Central memory CD8-positive, alpha-beta T cell (primary cell): ENCODE measurements at regions not wholly inside any gene's neighbourhood (a gene's known extent, or its start where the extent isn't known, plus 50 kb on each side); places are given as distances from the start of the nearest gene placed in this dataset.

ENCODE experiments used
- ATAC-seq: fragments of 150-1000 bp; cut with Tn5 transposase; replicated peaks from 2 replicates; pipeline ENCODE4 v1.10.0; 2022; ENCODE audit warnings: mild to moderate bottlenecking, moderate FRiP score, moderate number of reproducible peaks; ENCODE audit not compliant: poor library complexity, severe bottlenecking; ENCODE audit errors: extremely low read depth
- DNase-seq, 2 donors: peaks; one replicate each; pipeline ENCODE4 v3.0.0; 2021; ENCODE audit warnings: low spot score in 2 of 2
- H3K27ac Mint-ChIP-seq: one replicate; pipeline ENCODE4 v1.8.0; 2022; ENCODE audit warnings: low read depth, mild to moderate bottlenecking, moderate library complexity, mixed read lengths
- H3K27me3 Mint-ChIP-seq: one replicate; pipeline ENCODE4 v1.8.0; 2022; ENCODE audit warnings: mixed read lengths
- H3K36me3 Mint-ChIP-seq: one replicate; pipeline ENCODE4 v1.8.0; 2022; ENCODE audit warnings: mild to moderate bottlenecking, moderate library complexity, mixed read lengths; ENCODE audit not compliant: insufficient read depth
- H3K4me1 Mint-ChIP-seq: one replicate; pipeline ENCODE4 v1.8.0; 2022; ENCODE audit warnings: mixed read lengths
- H3K4me3 Mint-ChIP-seq: one replicate; pipeline ENCODE4 v1.8.0; 2022; ENCODE audit warnings: mild to moderate bottlenecking, moderate library complexity, mixed read lengths
- H3K9me3 Mint-ChIP-seq: one replicate; pipeline ENCODE4 v1.8.0; 2022; ENCODE audit warnings: mixed read lengths

- Mint-ChIP-seq H3K27ac (no peak overlapping the region), H3K36me3 (no peaks in the 10 kb centered on the region), H3K4me1 (no peaks in the 10 kb centered on the region), H3K27me3 (peaks cover 12% of the 10 kb centered on the region), H3K9me3 (peaks cover 11% of the 10 kb centered on the region), H3K4me3 (no peak overlapping the region)
- DNase-seq (no peak), ATAC-seq (no peak)
Observed at GRCh38 chr11:121790430-121790829, 325.6 kb downstream of the BLID start.

- no peak for ATAC-seq
- no peak overlapping the region for H3K4me3 Mint-ChIP-seq
- H3K4me1 Mint-ChIP-seq: no peaks in the 10 kb centered on the region
- H3K27ac Mint-ChIP-seq: no peak overlapping the region
- peaks cover under 1% of the 10 kb centered on the region for H3K9me3 Mint-ChIP-seq
- no peak for DNase-seq
- peaks cover 1% of the 10 kb centered on the region for H3K36me3 Mint-ChIP-seq
- H3K27me3 Mint-ChIP-seq: peaks cover 12% of the 10 kb centered on the region
Observed at GRCh38 chr11:121780971-121781370, 328.2 kb upstream of the SORL1-AS1 start.

GRCh38 chr11:121777056-121777455, 324.3 kb upstream of the SORL1-AS1 start:
- Mint-ChIP-seq H3K36me3 (peaks cover 1% of the 10 kb centered on the region), H3K27ac (no peak overlapping the region), H3K4me3 (no peak overlapping the region), H3K9me3 (no peaks in the 10 kb centered on the region), H3K27me3 (no peaks in the 10 kb centered on the region), H3K4me1 (no peaks in the 10 kb centered on the region)
- DNase-seq (no peak), ATAC-seq (no peak)

- no peak for ATAC-seq
- no peaks in the 10 kb centered on the region for H3K4me1 Mint-ChIP-seq
Observed at GRCh38 chr11:121775276-121775675, 322.5 kb upstream of the SORL1-AS1 start.

GRCh38 chr11:121773076-121773475, 320.3 kb upstream of the SORL1-AS1 start:
- DNase-seq (no peak), ATAC-seq (no peak)
- H3K4me1 Mint-ChIP-seq: no peaks in the 10 kb centered on the region
- H3K4me3 Mint-ChIP-seq: no peak overlapping the region
- no peaks in the 10 kb centered on the region for H3K36me3 Mint-ChIP-seq
- H3K27me3 Mint-ChIP-seq: peaks cover 24% of the 10 kb centered on the region
- H3K9me3 Mint-ChIP-seq: no peaks in the 10 kb centered on the region
- H3K27ac Mint-ChIP-seq: no peak overlapping the region

More at GRCh38 chr11:121775276-121775675, 322.5 kb upstream of the SORL1-AS1 start:
- H3K27me3 Mint-ChIP-seq: peaks cover 13% of the 10 kb centered on the region
- H3K27ac Mint-ChIP-seq: no peak overlapping the region
- peaks cover 1% of the 10 kb centered on the region for H3K36me3 Mint-ChIP-seq
- H3K4me3 Mint-ChIP-seq: no peak overlapping the region
- H3K9me3 Mint-ChIP-seq: no peaks in the 10 kb centered on the region
- DNase-seq: no peak

GRCh38 chr11:121770939-121771595, 318.3 kb upstream of the SORL1-AS1 start:
- Mint-ChIP-seq H3K27me3 (peaks cover 26% of the 10 kb centered on the region), H3K4me3 (no peak overlapping the region), H3K9me3 (no peaks in the 10 kb centered on the region), H3K27ac (no peak overlapping the region), H3K36me3 (no peaks in the 10 kb centered on the region), H3K4me1 (no peaks in the 10 kb centered on the region)
- ATAC-seq: no peak
- no peak for DNase-seq

GRCh38 chr11:121769191-121769590, 316.4 kb upstream of the SORL1-AS1 start:
- DNase-seq: no peak
- Mint-ChIP-seq H3K27me3 (peaks cover 33% of the 10 kb centered on the region), H3K36me3 (no peaks in the 10 kb centered on the region), H3K4me1 (no peaks in the 10 kb centered on the region), H3K9me3 (no peaks in the 10 kb centered on the region), H3K27ac (no peak overlapping the region), H3K4me3 (no peak overlapping the region)
- no peak for ATAC-seq

- no peak overlapping the region for H3K27ac Mint-ChIP-seq
- no peaks in the 10 kb centered on the region for H3K9me3 Mint-ChIP-seq
- peaks cover 33% of the 10 kb centered on the region for H3K27me3 Mint-ChIP-seq
- H3K36me3 Mint-ChIP-seq: no peaks in the 10 kb centered on the region
- ATAC-seq: no peak
- no peaks in the 10 kb centered on the region for H3K4me1 Mint-ChIP-seq
- no peak overlapping the region for H3K4me3 Mint-ChIP-seq
- no peak for DNase-seq
Observed at GRCh38 chr11:121767433-121767832, 314.7 kb upstream of the SORL1-AS1 start.

- peaks cover 33% of the 10 kb centered on the region for H3K27me3 Mint-ChIP-seq
- H3K36me3 Mint-ChIP-seq: no peaks in the 10 kb centered on the region
- H3K4me1 Mint-ChIP-seq: no peaks in the 10 kb centered on the region
- no peak for DNase-seq
- H3K27ac Mint-ChIP-seq: no peak overlapping the region
- H3K4me3 Mint-ChIP-seq: no peak overlapping the region
- no peaks in the 10 kb centered on the region for H3K9me3 Mint-ChIP-seq
- ATAC-seq: no peak
Observed at GRCh38 chr11:121766991-121767390, 314.2 kb upstream of the SORL1-AS1 start.

- H3K27ac Mint-ChIP-seq: peak overlapping the region; percentile 22
- no peaks in the 10 kb centered on the region for H3K36me3 Mint-ChIP-seq
- H3K4me3 Mint-ChIP-seq: no peak overlapping the region
- H3K27me3 Mint-ChIP-seq: peaks cover 25% of the 10 kb centered on the region
- H3K9me3 Mint-ChIP-seq: no peaks in the 10 kb centered on the region
- DNase-seq (no peak), ATAC-seq (no peak)
- H3K4me1 Mint-ChIP-seq: no peaks in the 10 kb centered on the region
Observed at GRCh38 chr11:121766166-121766565, 313.4 kb upstream of the SORL1-AS1 start.

GRCh38 chr11:121763526-121763925, 310.8 kb upstream of the SORL1-AS1 start:
- DNase-seq (no peak), ATAC-seq (no peak)
- Mint-ChIP-seq H3K36me3 (no peaks in the 10 kb centered on the region), H3K27me3 (peaks cover 8% of the 10 kb centered on the region), H3K27ac (no peak overlapping the region), H3K4me3 (no peak overlapping the region), H3K4me1 (no peaks in the 10 kb centered on the region), H3K9me3 (no peaks in the 10 kb centered on the region)

GRCh38 chr11:121762820-121763219, 310.1 kb upstream of the SORL1-AS1 start:
- H3K4me1 Mint-ChIP-seq: no peaks in the 10 kb centered on the region
- H3K4me3 Mint-ChIP-seq: no peak overlapping the region

GRCh38 chr11:121761186-121761585, 308.4 kb upstream of the SORL1-AS1 start:
- no peaks in the 10 kb centered on the region for H3K4me1 Mint-ChIP-seq
- H3K27ac Mint-ChIP-seq: no peak overlapping the region
- DNase-seq: no peak
- peaks cover 8% of the 10 kb centered on the region for H3K27me3 Mint-ChIP-seq
- H3K36me3 Mint-ChIP-seq: no peaks in the 10 kb centered on the region
- no peaks in the 10 kb centered on the region for H3K9me3 Mint-ChIP-seq
- no peak for ATAC-seq
- no peak overlapping the region for H3K4me3 Mint-ChIP-seq

More at GRCh38 chr11:121762820-121763219, 310.1 kb upstream of the SORL1-AS1 start:
- peaks cover 8% of the 10 kb centered on the region for H3K27me3 Mint-ChIP-seq
- H3K27ac Mint-ChIP-seq: no peak overlapping the region
- H3K36me3 Mint-ChIP-seq: no peaks in the 10 kb centered on the region
- ATAC-seq: no peak
- no peaks in the 10 kb centered on the region for H3K9me3 Mint-ChIP-seq
- no peak for DNase-seq
